ENCODE measurements at regions not wholly inside any gene's neighbourhood (a gene's known extent, or its start where the extent isn't known, plus 50 kb on each side); places are given as distances from the start of the nearest gene placed in this dataset.

GRCh38 chr12:131366261-131366871 is 344.5 kb upstream of the SFSWAP start:
- TF ChIP-seq CTCF (IDR thresholded peaks at IDR 0.05) (no peak), POLR2A (IDR thresholded peaks at IDR 0.05) (no peak)
